GM23338 (cell line): ENCODE measurements at regions not wholly inside any gene's neighbourhood (a gene's known extent, or its start where the extent isn't known, plus 50 kb on each side); places are given as distances from the start of the nearest gene placed in this dataset.

Source experiments
- ATAC-seq: fragments of 200-7000 bp; cut with Tn5 transposase; 3 replicates; pipeline ENCODE4 v1.9.1; 2020
- DNase-seq: peaks from one replicate; pipeline ENCODE4 v3.0.0-alpha.2; 2015; ENCODE audit warnings: low spot score
- H2AFZ ChIP-seq: fragments of 200-600 bp; sonication (generic); 2 replicates; pipeline ENCODE4 v1.8.0; 2016; ENCODE audit warnings: antibody characterized with exemption, mild to moderate bottlenecking, moderate library complexity
- H3F3A ChIP-seq: fragments of 200-600 bp; sonication (generic); replicated peaks from 2 replicates; pipeline ENCODE4 v1.8.0; 2017; ENCODE audit warnings: antibody characterized with exemption, mixed run types, low read depth
- H3K27ac ChIP-seq: fragments of 200-600 bp; sonication (generic); 2 replicates; pipeline ENCODE4 v1.6.1; 2016; ENCODE audit warnings: low read depth
- H3K27me3 ChIP-seq: fragments of 200-600 bp; sonication (generic); 2 replicates; pipeline ENCODE4 v1.8.0; 2016; ENCODE audit warnings: mild to moderate bottlenecking, mixed run types, moderate library complexity; ENCODE audit not compliant: insufficient read depth
- H3K36me3 ChIP-seq: fragments of 200-600 bp; sonication (generic); 2 replicates; pipeline ENCODE4 v1.8.0; 2016; ENCODE audit warnings: mild to moderate bottlenecking; ENCODE audit not compliant: insufficient read depth
- H3K4me1 ChIP-seq: fragments of 200-600 bp; sonication (generic); 2 replicates; pipeline ENCODE4 v1.8.0; 2016; ENCODE audit warnings: mild to moderate bottlenecking, moderate library complexity; ENCODE audit not compliant: insufficient read depth
- H3K4me2 ChIP-seq: fragments of 200-600 bp; sonication (generic); 2 replicates; pipeline ENCODE4 v1.7.1; 2017; ENCODE audit warnings: mixed run types
- H3K4me3 ChIP-seq: fragments of 200-600 bp; sonication (generic); 2 replicates; pipeline ENCODE4 v1.6.1; 2016; ENCODE audit warnings: mixed run types
- H3K79me2 ChIP-seq: fragments of 200-600 bp; sonication (generic); replicated peaks from 2 replicates; pipeline ENCODE4 v1.8.0; 2017; ENCODE audit warnings: mild to moderate bottlenecking; ENCODE audit not compliant: insufficient read depth
- H3K9me2 ChIP-seq: fragments of 200-600 bp; sonication (generic); 2 replicates; pipeline ENCODE4 v1.8.0; 2017; ENCODE audit not compliant: insufficient read depth
- H4K20me1 ChIP-seq: fragments of 200-600 bp; sonication (generic); replicated peaks from 2 replicates; pipeline ENCODE4 v1.8.0; 2017; ENCODE audit warnings: mild to moderate bottlenecking; ENCODE audit not compliant: insufficient read depth
- H3K27ac Mint-ChIP-seq: 2 replicates; pipeline ENCODE4 v1.8.0; 2020; ENCODE audit warnings: inconsistent platforms, mild to moderate bottlenecking, moderate library complexity, mixed read lengths
- H3K27me3 Mint-ChIP-seq: 3 replicates; pipeline ENCODE4 v1.8.0; 2022; ENCODE audit warnings: low read depth, mild to moderate bottlenecking, moderate library complexity, mixed read lengths, inconsistent platforms; ENCODE audit not compliant: insufficient read depth, poor library complexity
- H3K36me3 Mint-ChIP-seq: 3 replicates; pipeline ENCODE4 v1.8.0; 2021; ENCODE audit warnings: low read depth, mild to moderate bottlenecking, inconsistent platforms, moderate library complexity, mixed read lengths
- H3K4me1 Mint-ChIP-seq: 3 replicates; pipeline ENCODE4 v1.8.0; 2020; ENCODE audit warnings: mild to moderate bottlenecking, inconsistent platforms, mixed read lengths
- H3K4me3 Mint-ChIP-seq: 3 replicates; pipeline ENCODE4 v1.8.0; 2021; ENCODE audit warnings: moderate library complexity, mild to moderate bottlenecking, inconsistent platforms, mixed read lengths
- H3K9me3 Mint-ChIP-seq: 3 replicates; pipeline ENCODE4 v1.8.0; 2020; ENCODE audit warnings: moderate library complexity, mild to moderate bottlenecking, inconsistent platforms, mixed read lengths
- ETS1 ChIP-seq: IDR thresholded peaks from 2 replicates; pipeline ENCODE4 v1.6.1; 2016; ENCODE audit warnings: antibody characterized with exemption
- EZH2 ChIP-seq: fragments of 200-600 bp; sonication (generic); IDR thresholded peaks from one replicate; pipeline ENCODE4 v1.8.0; 2017; ENCODE audit warnings: antibody characterized with exemption, mild to moderate bottlenecking, low read depth; ENCODE audit not compliant: unreplicated experiment
- EZH2phosphoT487 ChIP-seq: fragments of 200-600 bp; sonication (generic); IDR thresholded peaks from one replicate; pipeline ENCODE4 v1.8.1; 2018; ENCODE audit warnings: antibody characterized with exemption; ENCODE audit not compliant: unreplicated experiment
- JUNB ChIP-seq: IDR thresholded peaks from one replicate; pipeline ENCODE4 v1.6.1; 2016; ENCODE audit warnings: antibody characterized with exemption; ENCODE audit not compliant: unreplicated experiment
- POLR2AphosphoS5 ChIP-seq: IDR thresholded peaks from 2 replicates; pipeline ENCODE4 v1.6.1; 2016; ENCODE audit warnings: antibody characterized with exemption, low read depth
- STAT1 ChIP-seq: IDR thresholded peaks from one replicate; pipeline ENCODE4 v1.6.1; 2016; ENCODE audit warnings: antibody characterized with exemption; ENCODE audit not compliant: unreplicated experiment
- ZNF114 ChIP-seq: fragments of 250-450 bp; sonication (Bioruptor Pico); IDR thresholded peaks from 2 replicates; pipeline ENCODE4 v1.5.0; 2020; ENCODE audit warnings: mild to moderate bottlenecking, moderate library complexity
- TF ChIP-seq, protein P1 (sequence below): fragments of 250-450 bp; sonication (Bioruptor Pico); IDR thresholded peaks from 2 replicates; pipeline ENCODE4 v1.5.0; 2020; ENCODE audit warnings: mild to moderate bottlenecking, moderate library complexity

GRCh38 chr5:159820692-159821091, 95.6 kb upstream of the ADRA1B start:
- H3K36me3 ChIP-seq, result no peaks in the 10 kb centered on the region
- H2AFZ ChIP-seq, result no peak overlapping the region
- 0 out of 2 replicates have a peak, but pooled peaks cover 5% of the 10 kb centered on the region for H3K9me2 ChIP-seq
- H3K4me2 ChIP-seq, result no peak overlapping the region
- H3K4me1 ChIP-seq, result 0 out of 2 replicates have a peak, but pooled peaks cover 5% of the 10 kb centered on the region
- no peaks in the 10 kb centered on the region for H3K27me3 ChIP-seq
- H3K4me3 ChIP-seq, result no peak overlapping the region
- ATAC-seq, result no peak
- no peak for DNase-seq
- no peak overlapping the region for H3K27ac Mint-ChIP-seq
- no peaks in the 10 kb centered on the region for H3K36me3 Mint-ChIP-seq
- no peaks in the 10 kb centered on the region for H4K20me1 ChIP-seq
- peaks cover 4% of the 10 kb centered on the region for H3K27me3 Mint-ChIP-seq
- H3F3A ChIP-seq, result no peaks in the 10 kb centered on the region
- H3K4me1 Mint-ChIP-seq, result peaks cover 8% of the 10 kb centered on the region
- no peaks in the 10 kb centered on the region for H3K79me2 ChIP-seq
- H3K9me3 Mint-ChIP-seq, result no peaks in the 10 kb centered on the region
- H3K27ac ChIP-seq, result no peak overlapping the region
- TF ChIP-seq JUNB (no peak), EZH2phosphoT487 (no peak), ZNF114 (CRISPR knock-in tag) (no peak), EZH2 (no peak), ETS1 (no peak), POLR2AphosphoS5 (no peak), STAT1 (no peak)
- TF ChIP-seq, protein P1, sequence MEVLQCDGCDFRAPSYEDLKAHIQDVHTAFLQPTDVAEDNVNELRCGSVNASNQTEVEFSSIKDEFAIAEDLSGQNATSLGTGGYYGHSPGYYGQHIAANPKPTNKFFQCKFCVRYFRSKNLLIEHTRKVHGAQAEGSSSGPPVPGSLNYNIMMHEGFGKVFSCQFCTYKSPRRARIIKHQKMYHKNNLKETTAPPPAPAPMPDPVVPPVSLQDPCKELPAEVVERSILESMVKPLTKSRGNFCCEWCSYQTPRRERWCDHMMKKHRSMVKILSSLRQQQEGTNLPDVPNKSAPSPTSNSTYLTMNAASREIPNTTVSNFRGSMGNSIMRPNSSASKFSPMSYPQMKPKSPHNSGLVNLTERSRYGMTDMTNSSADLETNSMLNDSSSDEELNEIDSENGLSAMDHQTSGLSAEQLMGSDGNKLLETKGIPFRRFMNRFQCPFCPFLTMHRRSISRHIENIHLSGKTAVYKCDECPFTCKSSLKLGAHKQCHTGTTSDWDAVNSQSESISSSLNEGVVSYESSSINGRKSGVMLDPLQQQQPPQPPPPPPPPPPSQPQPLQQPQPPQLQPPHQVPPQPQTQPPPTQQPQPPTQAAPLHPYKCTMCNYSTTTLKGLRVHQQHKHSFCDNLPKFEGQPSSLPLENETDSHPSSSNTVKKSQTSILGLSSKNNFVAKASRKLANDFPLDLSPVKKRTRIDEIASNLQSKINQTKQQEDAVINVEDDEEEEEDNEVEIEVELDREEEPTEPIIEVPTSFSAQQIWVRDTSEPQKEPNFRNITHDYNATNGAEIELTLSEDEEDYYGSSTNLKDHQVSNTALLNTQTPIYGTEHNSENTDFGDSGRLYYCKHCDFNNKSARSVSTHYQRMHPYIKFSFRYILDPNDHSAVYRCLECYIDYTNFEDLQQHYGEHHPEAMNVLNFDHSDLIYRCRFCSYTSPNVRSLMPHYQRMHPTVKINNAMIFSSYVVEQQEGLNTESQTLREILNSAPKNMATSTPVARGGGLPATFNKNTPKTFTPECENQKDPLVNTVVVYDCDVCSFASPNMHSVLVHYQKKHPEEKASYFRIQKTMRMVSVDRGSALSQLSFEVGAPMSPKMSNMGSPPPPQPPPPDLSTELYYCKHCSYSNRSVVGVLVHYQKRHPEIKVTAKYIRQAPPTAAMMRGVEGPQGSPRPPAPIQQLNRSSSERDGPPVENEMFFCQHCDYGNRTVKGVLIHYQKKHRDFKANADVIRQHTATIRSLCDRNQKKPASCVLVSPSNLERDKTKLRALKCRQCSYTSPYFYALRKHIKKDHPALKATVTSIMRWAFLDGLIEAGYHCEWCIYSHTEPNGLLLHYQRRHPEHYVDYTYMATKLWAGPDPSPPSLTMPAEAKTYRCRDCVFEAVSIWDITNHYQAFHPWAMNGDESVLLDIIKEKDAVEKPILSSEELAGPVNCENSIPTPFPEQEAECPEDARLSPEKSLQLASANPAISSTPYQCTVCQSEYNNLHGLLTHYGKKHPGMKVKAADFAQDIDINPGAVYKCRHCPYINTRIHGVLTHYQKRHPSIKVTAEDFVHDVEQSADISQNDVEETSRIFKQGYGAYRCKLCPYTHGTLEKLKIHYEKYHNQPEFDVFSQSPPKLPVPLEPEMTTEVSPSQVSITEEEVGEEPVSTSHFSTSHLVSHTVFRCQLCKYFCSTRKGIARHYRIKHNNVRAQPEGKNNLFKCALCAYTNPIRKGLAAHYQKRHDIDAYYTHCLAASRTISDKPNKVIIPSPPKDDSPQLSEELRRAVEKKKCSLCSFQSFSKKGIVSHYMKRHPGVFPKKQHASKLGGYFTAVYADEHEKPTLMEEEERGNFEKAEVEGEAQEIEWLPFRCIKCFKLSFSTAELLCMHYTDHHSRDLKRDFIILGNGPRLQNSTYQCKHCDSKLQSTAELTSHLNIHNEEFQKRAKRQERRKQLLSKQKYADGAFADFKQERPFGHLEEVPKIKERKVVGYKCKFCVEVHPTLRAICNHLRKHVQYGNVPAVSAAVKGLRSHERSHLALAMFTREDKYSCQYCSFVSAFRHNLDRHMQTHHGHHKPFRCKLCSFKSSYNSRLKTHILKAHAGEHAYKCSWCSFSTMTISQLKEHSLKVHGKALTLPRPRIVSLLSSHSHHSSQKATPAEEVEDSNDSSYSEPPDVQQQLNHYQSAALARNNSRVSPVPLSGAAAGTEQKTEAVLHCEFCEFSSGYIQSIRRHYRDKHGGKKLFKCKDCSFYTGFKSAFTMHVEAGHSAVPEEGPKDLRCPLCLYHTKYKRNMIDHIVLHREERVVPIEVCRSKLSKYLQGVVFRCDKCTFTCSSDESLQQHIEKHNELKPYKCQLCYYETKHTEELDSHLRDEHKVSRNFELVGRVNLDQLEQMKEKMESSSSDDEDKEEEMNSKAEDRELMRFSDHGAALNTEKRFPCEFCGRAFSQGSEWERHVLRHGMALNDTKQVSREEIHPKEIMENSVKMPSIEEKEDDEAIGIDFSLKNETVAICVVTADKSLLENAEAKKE, result no peak
- H3K4me3 Mint-ChIP-seq, result no peak overlapping the region
